ENCODE measurements at regions not wholly inside any gene's neighbourhood (a gene's known extent, or its start where the extent isn't known, plus 50 kb on each side); places are given as distances from the start of the nearest gene placed in this dataset.

DNA sequence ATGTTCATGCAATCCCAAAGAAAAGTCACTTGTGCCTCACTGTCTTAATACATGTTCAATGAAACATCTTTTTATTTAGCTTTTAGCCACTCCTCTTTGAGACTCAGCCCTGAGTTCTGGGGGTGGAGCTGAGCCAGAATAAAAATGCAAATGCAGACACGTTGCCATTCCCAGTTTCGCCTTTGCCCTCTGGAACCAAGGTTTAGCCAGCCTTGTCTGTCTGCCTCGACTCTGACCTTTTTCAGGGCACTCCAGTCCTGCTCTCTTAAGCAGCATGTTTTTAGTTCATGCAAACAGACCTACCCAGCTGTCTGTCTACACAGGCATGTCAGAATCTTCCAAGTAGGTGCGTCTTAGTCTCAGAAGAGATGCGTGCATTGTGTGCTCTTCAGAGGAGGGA, 82.2 kb upstream of the RANBP3L start (continued):
- TF ChIP-seq STAT3 (IDR thresholded peaks at IDR 0.05; ENCODE audit: low read depth, low read length) (no peak), CEBPB (IDR thresholded peaks at IDR 0.05; ENCODE audit: borderline replicate concordance in 1 of 2, low read depth in 2 of 2, low read length in 2 of 2) (no peak), ZNF384 (IDR thresholded peaks at IDR 0.05; ENCODE audit: borderline replicate concordance, low read depth, low read length) (no peak), MTA3 (IDR thresholded peaks at IDR 0.05; ENCODE audit: borderline replicate concordance, low read length) (no peak), NFIC (IDR thresholded peaks at IDR 0.05; ENCODE audit: low read depth, low read length) (no peak)

DNA sequence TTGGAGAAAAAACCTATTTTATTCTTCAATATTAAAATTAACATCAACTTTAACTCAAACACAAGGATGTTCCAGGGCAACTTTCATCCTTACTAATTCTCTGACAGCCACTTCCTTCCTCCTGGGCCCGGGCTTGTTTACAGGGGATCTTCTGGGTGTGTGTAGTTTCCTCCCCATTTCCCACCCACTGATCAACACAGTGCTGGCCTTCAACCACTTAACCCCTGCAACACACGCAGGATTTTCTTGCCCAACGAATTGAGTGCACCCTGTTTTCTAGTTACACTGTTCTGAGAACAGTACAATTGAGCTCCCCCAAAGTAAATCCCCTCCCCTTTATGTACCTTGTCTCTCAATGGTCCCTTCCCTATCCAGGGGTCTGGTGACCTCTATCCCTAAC, 83.1 kb upstream of the RANBP3L start:
- TF ChIP-seq, protein P1, sequence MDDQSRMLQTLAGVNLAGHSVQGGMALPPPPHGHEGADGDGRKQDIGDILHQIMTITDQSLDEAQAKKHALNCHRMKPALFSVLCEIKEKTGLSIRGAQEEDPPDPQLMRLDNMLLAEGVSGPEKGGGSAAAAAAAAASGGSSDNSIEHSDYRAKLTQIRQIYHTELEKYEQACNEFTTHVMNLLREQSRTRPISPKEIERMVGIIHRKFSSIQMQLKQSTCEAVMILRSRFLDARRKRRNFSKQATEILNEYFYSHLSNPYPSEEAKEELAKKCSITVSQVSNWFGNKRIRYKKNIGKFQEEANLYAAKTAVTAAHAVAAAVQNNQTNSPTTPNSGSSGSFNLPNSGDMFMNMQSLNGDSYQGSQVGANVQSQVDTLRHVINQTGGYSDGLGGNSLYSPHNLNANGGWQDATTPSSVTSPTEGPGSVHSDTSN (IDR thresholded peaks at IDR 0.05; ENCODE audit: insufficient replicate concordance, low read depth, low read length): no peak
- Histone ChIP-seq H3K27me3 (replicated peaks in 1 of 2; ENCODE audit: control insufficient read depth in 2 of 2, insufficient read depth in 2 of 2, low read length in 1 of 2) (no peaks in the 10 kb centered on the region), H2AFZ (ENCODE audit: control insufficient read depth, low read depth, low read length) (no peak overlapping the region), H3K9me3 (replicated peaks; ENCODE audit: control insufficient read depth, insufficient read depth, low read length) (no peaks in the 10 kb centered on the region), H3K4me2 (ENCODE audit: control insufficient read depth, insufficient read depth) (no peak overlapping the region), H4K20me1 (ENCODE audit: control insufficient read depth, insufficient read depth) (no peaks in the 10 kb centered on the region), H3K36me3 (ENCODE audit: control insufficient read depth in 2 of 2, insufficient read depth in 2 of 2, low read length in 1 of 2) (no peaks in the 10 kb centered on the region), H3K79me2 (ENCODE audit: control insufficient read depth, insufficient read depth, low read length) (no peaks in the 10 kb centered on the region), H3K9ac (ENCODE audit: control insufficient read depth, insufficient read depth, low read length) (no peak overlapping the region), H3K4me3 (no peak overlapping the region), H3K4me1 (ENCODE audit: control insufficient read depth, insufficient read depth, low read length) (no peaks in the 10 kb centered on the region), H3K27ac (ENCODE audit: control insufficient read depth, insufficient read depth) (no peak overlapping the region)
- ChIA-PET SMC1A (ENCODE audit: uncharacterized antibody, unreplicated experiment) (no interaction called here), POLR2A (no interaction called here), RAD21 (ENCODE audit: unreplicated experiment) (no interaction called here), CTCF (no interaction called here)
- DNase-seq (ENCODE audit: low read depth, low spot score) (no peak), ATAC-seq (no peak), FAIRE-seq (no peak)
- no TSS peak for BruUV-seq (replicated peaks)
- intact Hi-C loops (cut with micrococcal nuclease; ENCODE audit: unreplicated experiment): no loop called here
- in situ Hi-C loops (cut with MboI): no loop called here
- WGBS (ENCODE audit: insufficient coverage, insufficient replicate concordance, low lambda C conversion rate, missing lambda C conversion rate): 0% methylated on average over 3 of the region's 3 CpGs
